ENCODE measurements at regions not wholly inside any gene's neighbourhood (a gene's known extent, or its start where the extent isn't known, plus 50 kb on each side); places are given as distances from the start of the nearest gene placed in this dataset.
"Not testable (repeated sequence)": the region's sequence is repeated elsewhere in the genome, so short reads cannot be mapped to it uniquely, and the experiment has no call there.

DNA sequence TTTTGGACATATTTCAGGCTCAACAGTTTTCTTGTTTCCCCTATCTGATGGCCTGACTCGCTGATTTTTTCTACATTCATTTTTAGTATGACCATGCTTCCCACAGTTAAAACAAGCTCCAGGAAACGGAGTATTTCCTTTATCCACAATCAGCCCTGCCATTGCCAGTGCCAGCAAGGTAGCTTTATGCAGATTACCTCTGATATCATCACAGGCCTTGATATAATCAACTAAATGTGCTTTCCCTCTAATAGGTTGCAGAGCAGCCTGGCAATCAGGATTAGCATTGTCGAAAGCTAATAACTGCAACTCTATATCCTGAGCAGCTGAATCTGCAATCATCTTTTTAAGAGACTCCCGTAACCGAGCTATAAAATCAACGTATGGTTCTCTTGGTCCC lies 57.1 kb upstream of the FMNL2 start:
- not testable (repeated sequence) for TF ChIP-seq EZH2 (IDR thresholded peaks at IDR 0.05; ENCODE audit: insufficient read depth, low read length); CTCF (IDR thresholded peaks at IDR 0.05; ENCODE audit: insufficient read depth, low read depth, low read length)

Measured in astrocyte (in vitro differentiated cells and primary cell).